Embryonic facial prominence (tissue), 1 donor: ENCODE measurements at regions not wholly inside any gene's neighbourhood (a gene's known extent, or its start where the extent isn't known, plus 50 kb on each side); places are given as distances from the start of the nearest gene placed in this dataset.

ENCODE experiments used
- DNase-seq: peaks from one replicate; pipeline ENCODE4 v3.0.0-alpha.2; 2016; ENCODE audit errors: extremely low spot score

- DNase-seq = no peak
Measured at GRCh38 chr11:129266536-129266935, 74.4 kb upstream of the ARHGAP32 start.

DNA sequence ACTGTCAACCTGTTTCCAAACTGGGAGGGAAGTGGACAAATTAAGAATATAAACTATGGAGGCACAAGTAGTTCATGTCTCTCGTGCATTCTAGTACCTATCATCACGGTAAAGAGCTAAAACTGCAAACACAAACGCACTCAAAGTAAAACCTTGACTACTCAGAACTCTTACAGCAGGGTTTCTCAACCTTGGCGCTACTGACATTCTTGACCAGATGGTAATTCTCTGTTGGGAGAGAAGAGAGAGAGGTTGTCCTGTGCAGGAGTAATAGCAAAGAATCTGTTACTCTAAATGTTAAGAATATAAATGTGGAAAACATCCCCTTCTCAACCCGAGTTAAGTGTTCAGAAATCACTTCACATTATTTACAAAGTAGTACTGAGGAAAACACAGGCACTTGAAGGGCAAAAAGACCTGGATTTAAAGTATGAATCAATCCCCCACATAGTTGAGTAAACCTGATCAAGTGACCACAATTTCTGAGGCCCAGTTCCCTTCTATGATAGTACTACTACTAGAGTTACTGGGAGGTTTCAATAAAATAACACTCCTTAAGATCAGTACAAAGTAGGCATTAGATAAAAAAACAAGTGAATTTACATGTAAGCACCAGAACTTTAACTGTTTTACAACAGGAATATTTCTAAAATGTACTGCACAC is 73.1 kb upstream of the ARHGAP32 start:
- no peak for DNase-seq

DNA sequence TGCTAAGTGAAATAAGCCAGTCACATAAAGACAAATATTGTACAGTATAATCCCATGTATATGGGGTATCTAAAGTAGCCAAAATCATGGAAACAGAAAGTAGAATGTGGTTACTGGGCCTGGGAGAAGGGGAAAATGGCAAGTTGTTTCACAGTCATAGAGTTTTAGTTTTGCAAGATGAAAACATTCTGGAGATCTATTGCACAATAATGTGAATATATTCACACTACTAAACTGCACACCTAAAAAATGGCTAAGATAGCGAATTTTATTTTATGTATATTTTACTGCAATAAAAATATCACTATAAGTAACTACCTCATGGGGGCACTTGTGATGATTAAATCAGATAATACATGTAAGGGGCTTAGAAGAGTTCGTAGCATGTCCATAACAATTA is 72.0 kb upstream of the ARHGAP32 start:
- DNase-seq = no peak

- no peak for DNase-seq
Measured at GRCh38 chr11:129260750-129261149, 68.6 kb upstream of the ARHGAP32 start.

DNA sequence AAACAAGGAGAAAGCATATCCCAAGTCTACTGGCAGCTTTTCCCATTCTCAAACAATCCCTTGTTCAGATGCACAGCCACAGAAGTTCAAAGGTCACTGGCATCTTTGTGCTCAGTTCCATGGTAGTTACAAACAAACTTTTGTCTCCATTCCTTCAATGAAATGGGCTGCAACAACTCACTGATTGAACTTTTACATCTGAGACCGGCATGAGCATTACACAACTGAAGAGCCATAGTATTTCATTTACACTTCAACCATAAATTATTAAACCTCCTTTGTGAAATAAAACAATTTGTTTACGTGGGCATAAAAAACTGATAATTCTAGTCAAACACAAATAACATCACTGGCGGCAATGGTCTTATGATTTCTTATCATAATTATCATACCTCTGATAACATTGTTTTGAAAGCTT is 67.8 kb upstream of the ARHGAP32 start:
- no peak for DNase-seq

- DNase-seq = no peak
Measured at GRCh38 chr11:129258205-129258604, 66.1 kb upstream of the ARHGAP32 start.

GRCh38 chr11:129257512-129257911 is 65.4 kb upstream of the ARHGAP32 start:
- DNase-seq = no peak

- no peak for DNase-seq
Measured at GRCh38 chr11:129252621-129253020, 60.5 kb upstream of the ARHGAP32 start.

- DNase-seq = no peak
Measured at GRCh38 chr11:129251067-129251466, 58.9 kb upstream of the ARHGAP32 start.

- DNase-seq = no peak
Measured at GRCh38 chr11:129249923-129250322, 57.8 kb upstream of the ARHGAP32 start.

- no peak for DNase-seq
Measured at GRCh38 chr11:129249351-129249750, 57.2 kb upstream of the ARHGAP32 start.

GRCh38 chr11:129248618-129249017 is 56.5 kb upstream of the ARHGAP32 start:
- DNase-seq = no peak

DNA sequence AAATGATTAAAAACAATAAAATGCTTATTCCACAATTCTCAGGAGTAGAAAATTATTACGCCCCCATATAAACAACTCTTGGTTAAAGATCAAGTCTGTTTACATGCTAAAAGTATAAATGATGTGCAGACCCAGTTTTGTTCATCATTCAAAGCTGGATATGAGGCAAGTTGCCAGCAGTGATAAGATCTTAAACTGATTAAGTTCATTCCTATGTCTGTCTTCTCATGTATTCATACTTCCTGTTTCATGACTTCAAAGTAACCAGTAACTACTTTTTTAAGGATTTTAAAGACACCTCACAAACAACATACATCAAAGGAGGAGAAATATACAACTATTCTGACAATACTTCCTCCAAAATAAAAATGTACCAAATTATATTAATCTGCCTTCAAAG is 55.0 kb upstream of the ARHGAP32 start:
- no peak for DNase-seq

DNA sequence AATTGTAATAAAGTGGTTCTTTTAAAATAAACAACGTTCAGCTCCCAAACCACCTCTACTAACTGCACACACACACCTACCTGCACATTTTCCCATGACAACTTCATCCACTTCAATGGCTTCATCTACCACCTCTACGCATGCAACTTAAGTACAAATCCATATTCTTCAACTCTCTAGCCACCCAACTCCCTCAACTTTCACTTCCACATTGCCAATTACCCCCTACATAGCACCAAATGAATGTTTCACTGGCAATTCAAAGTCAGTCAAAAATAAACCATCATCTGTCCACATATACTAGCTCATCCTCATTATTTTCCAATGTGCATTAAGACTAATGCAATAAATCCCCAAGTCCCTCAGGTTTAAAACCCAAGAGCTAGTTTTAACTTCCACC is 50.7 kb upstream of the ARHGAP32 start:
- no peak for DNase-seq
